ENCODE measurements at regions not wholly inside any gene's neighbourhood (a gene's known extent, or its start where the extent isn't known, plus 50 kb on each side); places are given as distances from the start of the nearest gene placed in this dataset.

DNA sequence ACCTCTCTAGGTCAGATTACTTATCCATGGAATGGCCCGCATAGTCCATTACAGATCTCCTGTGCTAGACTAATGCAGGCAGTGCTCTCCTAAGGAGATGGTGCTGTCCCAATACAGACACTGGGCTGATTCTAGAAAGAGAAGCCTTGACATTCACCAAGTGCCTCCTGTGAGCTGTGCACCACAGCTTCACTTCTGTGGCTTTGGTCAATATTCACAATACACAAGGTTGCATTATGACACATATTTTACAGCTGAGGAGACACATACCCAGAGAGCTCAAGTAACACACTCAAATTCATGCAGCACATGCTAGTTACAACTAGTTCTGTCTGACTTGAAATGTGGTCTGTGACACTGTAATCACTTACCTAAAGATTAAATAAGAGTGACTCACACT lies 59.4 kb upstream of the LRRC8B start:
- WGBS, result 99% methylated on average over 1 of the region's 1 CpG
- H3K4me1 ChIP-seq (ENCODE audit: control insufficient read depth in 4 of 4, insufficient read depth in 4 of 4, low read length in 3 of 4), result no peaks in the 10 kb centered on the region
- H3K36me3 ChIP-seq (ENCODE audit: control insufficient read depth in 4 of 4, insufficient read depth in 3 of 4, low read depth in 1 of 4, low read length in 3 of 4), result no peaks in the 10 kb centered on the region
- TF ChIP-seq, protein P1, sequence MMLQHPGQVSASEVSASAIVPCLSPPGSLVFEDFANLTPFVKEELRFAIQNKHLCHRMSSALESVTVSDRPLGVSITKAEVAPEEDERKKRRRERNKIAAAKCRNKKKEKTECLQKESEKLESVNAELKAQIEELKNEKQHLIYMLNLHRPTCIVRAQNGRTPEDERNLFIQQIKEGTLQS (IDR thresholded peaks at IDR 0.05), result no peak
- TF ChIP-seq, protein P2, sequence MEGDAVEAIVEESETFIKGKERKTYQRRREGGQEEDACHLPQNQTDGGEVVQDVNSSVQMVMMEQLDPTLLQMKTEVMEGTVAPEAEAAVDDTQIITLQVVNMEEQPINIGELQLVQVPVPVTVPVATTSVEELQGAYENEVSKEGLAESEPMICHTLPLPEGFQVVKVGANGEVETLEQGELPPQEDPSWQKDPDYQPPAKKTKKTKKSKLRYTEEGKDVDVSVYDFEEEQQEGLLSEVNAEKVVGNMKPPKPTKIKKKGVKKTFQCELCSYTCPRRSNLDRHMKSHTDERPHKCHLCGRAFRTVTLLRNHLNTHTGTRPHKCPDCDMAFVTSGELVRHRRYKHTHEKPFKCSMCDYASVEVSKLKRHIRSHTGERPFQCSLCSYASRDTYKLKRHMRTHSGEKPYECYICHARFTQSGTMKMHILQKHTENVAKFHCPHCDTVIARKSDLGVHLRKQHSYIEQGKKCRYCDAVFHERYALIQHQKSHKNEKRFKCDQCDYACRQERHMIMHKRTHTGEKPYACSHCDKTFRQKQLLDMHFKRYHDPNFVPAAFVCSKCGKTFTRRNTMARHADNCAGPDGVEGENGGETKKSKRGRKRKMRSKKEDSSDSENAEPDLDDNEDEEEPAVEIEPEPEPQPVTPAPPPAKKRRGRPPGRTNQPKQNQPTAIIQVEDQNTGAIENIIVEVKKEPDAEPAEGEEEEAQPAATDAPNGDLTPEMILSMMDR (IDR thresholded peaks at IDR 0.05; ENCODE audit: low read depth, low read length, missing input control), result no peak
- TF ChIP-seq, protein P3, sequence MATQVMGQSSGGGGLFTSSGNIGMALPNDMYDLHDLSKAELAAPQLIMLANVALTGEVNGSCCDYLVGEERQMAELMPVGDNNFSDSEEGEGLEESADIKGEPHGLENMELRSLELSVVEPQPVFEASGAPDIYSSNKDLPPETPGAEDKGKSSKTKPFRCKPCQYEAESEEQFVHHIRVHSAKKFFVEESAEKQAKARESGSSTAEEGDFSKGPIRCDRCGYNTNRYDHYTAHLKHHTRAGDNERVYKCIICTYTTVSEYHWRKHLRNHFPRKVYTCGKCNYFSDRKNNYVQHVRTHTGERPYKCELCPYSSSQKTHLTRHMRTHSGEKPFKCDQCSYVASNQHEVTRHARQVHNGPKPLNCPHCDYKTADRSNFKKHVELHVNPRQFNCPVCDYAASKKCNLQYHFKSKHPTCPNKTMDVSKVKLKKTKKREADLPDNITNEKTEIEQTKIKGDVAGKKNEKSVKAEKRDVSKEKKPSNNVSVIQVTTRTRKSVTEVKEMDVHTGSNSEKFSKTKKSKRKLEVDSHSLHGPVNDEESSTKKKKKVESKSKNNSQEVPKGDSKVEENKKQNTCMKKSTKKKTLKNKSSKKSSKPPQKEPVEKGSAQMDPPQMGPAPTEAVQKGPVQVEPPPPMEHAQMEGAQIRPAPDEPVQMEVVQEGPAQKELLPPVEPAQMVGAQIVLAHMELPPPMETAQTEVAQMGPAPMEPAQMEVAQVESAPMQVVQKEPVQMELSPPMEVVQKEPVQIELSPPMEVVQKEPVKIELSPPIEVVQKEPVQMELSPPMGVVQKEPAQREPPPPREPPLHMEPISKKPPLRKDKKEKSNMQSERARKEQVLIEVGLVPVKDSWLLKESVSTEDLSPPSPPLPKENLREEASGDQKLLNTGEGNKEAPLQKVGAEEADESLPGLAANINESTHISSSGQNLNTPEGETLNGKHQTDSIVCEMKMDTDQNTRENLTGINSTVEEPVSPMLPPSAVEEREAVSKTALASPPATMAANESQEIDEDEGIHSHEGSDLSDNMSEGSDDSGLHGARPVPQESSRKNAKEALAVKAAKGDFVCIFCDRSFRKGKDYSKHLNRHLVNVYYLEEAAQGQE (IDR thresholded peaks at IDR 0.05), result no peak
- TF ChIP-seq JUND (IDR thresholded peaks at IDR 0.05) (no peak), HNF4A (conservative IDR thresholded peaks at IDR 0.05) (no peak), FOXA1 (IDR thresholded peaks at IDR 0.05) (no peak), EGR1 (IDR thresholded peaks at IDR 0.05; ENCODE audit: low read depth in 2 of 2) (no peak), GABPA (IDR thresholded peaks at IDR 0.05 in 1 of 2, conservative IDR thresholded peaks at IDR 0.05 in 1 of 2) (no peak), RAD21 (IDR thresholded peaks at IDR 0.05) (no peak), HNF4G (IDR thresholded peaks at IDR 0.05) (no peak), RXRA (IDR thresholded peaks at IDR 0.05) (no peak), YY1 (IDR thresholded peaks at IDR 0.05) (no peak), NR2F2 (IDR thresholded peaks at IDR 0.05) (no peak)
- TF ChIP-seq, protein P4, sequence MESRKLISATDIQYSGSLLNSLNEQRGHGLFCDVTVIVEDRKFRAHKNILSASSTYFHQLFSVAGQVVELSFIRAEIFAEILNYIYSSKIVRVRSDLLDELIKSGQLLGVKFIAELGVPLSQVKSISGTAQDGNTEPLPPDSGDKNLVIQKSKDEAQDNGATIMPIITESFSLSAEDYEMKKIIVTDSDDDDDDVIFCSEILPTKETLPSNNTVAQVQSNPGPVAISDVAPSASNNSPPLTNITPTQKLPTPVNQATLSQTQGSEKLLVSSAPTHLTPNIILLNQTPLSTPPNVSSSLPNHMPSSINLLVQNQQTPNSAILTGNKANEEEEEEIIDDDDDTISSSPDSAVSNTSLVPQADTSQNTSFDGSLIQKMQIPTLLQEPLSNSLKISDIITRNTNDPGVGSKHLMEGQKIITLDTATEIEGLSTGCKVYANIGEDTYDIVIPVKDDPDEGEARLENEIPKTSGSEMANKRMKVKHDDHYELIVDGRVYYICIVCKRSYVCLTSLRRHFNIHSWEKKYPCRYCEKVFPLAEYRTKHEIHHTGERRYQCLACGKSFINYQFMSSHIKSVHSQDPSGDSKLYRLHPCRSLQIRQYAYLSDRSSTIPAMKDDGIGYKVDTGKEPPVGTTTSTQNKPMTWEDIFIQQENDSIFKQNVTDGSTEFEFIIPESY (IDR thresholded peaks at IDR 0.05), result no peak
- no peak overlapping the region for H3K4me3 ChIP-seq (ENCODE audit: low read depth in 1 of 3, low read length in 3 of 3)
- H3K27ac ChIP-seq (ENCODE audit: low read depth in 1 of 2, low read length in 2 of 2), result no peak overlapping the region
- H3K9me3 ChIP-seq (ENCODE audit: control insufficient read depth in 4 of 4, low read length in 3 of 4), result no peaks in the 10 kb centered on the region
- no peak for DNase-seq (ENCODE audit: low spot score)
- no peaks in the 10 kb centered on the region for H3K27me3 ChIP-seq (ENCODE audit: control insufficient read depth in 4 of 4, insufficient read depth in 4 of 4, low read length in 3 of 4)
- no peak overlapping the region for H3K9ac ChIP-seq (ENCODE audit: low read depth in 1 of 2, low read length in 2 of 2)

DNA sequence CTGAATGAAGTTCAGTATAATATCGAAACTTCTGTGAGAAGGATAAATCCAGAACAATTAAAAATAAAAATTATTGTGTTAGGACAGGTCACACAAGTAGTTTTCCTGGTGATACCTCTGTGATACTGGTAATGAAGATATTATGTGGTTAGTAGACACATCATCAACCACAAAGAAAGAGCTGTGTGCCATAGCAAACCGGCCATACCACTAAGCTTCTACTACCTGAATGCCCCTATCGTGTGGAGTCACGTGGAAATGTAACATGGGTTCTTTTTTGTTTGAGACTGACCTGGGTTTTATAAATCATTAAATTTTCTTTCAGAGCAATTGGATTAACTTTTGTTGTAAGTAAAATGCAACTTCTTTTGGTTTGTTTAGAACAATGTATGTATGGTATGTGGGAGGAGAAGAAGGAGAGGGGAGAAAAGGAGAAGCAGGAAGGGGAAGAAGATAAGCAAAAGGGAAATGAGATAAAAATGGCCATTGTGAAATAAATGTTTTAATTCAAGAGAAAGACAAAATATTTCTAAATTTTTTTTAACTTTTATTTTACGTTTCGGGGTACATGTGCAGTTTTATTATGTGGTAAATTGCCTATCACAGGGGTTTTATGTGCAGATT lies 58.2 kb upstream of the LRRC8B start:
- TF ChIP-seq YY1 (IDR thresholded peaks at IDR 0.05) (no peak), RAD21 (IDR thresholded peaks at IDR 0.05) (no peak), NR2F2 (IDR thresholded peaks at IDR 0.05) (no peak), FOXA1 (IDR thresholded peaks at IDR 0.05) (no peak), HNF4A (conservative IDR thresholded peaks at IDR 0.05) (no peak), EGR1 (IDR thresholded peaks at IDR 0.05; ENCODE audit: low read depth in 2 of 2) (no peak), FOXA2 (IDR thresholded peaks at IDR 0.05) (no peak), RXRA (IDR thresholded peaks at IDR 0.05) (no peak), TAF1 (conservative IDR thresholded peaks at IDR 0.05) (no peak), JUND (IDR thresholded peaks at IDR 0.05) (no peak)
- TF ChIP-seq, protein P1 (IDR thresholded peaks at IDR 0.05), result no peak
- TF ChIP-seq, protein P5, sequence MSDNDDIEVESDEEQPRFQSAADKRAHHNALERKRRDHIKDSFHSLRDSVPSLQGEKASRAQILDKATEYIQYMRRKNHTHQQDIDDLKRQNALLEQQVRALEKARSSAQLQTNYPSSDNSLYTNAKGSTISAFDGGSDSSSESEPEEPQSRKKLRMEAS (IDR thresholded peaks at IDR 0.05), result no peak
- DNase-seq (ENCODE audit: low spot score), result no peak
- H3K9me3 ChIP-seq (ENCODE audit: control insufficient read depth in 4 of 4, low read length in 3 of 4), result no peaks in the 10 kb centered on the region
- no peaks in the 10 kb centered on the region for H3K36me3 ChIP-seq (ENCODE audit: control insufficient read depth in 4 of 4, insufficient read depth in 3 of 4, low read depth in 1 of 4, low read length in 3 of 4)
- no peak overlapping the region for H3K4me3 ChIP-seq (ENCODE audit: low read depth in 1 of 3, low read length in 3 of 3)
- no peak overlapping the region for H3K9ac ChIP-seq (ENCODE audit: low read depth in 1 of 2, low read length in 2 of 2)
- H3K27ac ChIP-seq (ENCODE audit: low read depth in 1 of 2, low read length in 2 of 2), result no peak overlapping the region
- 63% methylated on average over 6 of the region's 6 CpGs for WGBS
- no peaks in the 10 kb centered on the region for H3K27me3 ChIP-seq (ENCODE audit: control insufficient read depth in 4 of 4, insufficient read depth in 4 of 4, low read length in 3 of 4)
- no peaks in the 10 kb centered on the region for H3K4me1 ChIP-seq (ENCODE audit: control insufficient read depth in 4 of 4, insufficient read depth in 4 of 4, low read length in 3 of 4)
